H9 (cell line): ENCODE measurements at regions not wholly inside any gene's neighbourhood (a gene's known extent, or its start where the extent isn't known, plus 50 kb on each side); places are given as distances from the start of the nearest gene placed in this dataset.

ENCODE experiments used
- DNase-seq: peaks from one replicate; pipeline ENCODE4 v3.0.0-alpha.2; 2017
- H2AFZ ChIP-seq: one replicate; pipeline ENCODE4 v1.6.1; 2013; ENCODE audit warnings: mild to moderate bottlenecking, low read length, control low read depth, moderate library complexity
- H2AK5ac ChIP-seq: 2 replicates; pipeline ENCODE4 v1.6.1; 2013; ENCODE audit warnings: low read length, control low read depth, mixed read lengths; ENCODE audit not compliant: insufficient read length
- H2BK120ac ChIP-seq: one replicate; pipeline ENCODE4 v1.6.1; 2013; ENCODE audit warnings: low read depth, mild to moderate bottlenecking, low read length, control low read depth, inconsistent platforms; ENCODE audit not compliant: poor library complexity, severe bottlenecking
- H2BK12ac ChIP-seq: 2 replicates; pipeline ENCODE4 v1.6.1; 2013; ENCODE audit warnings: low read length, control low read depth, mixed read lengths, low read depth; ENCODE audit not compliant: insufficient read length
- H2BK15ac ChIP-seq: 2 replicates; pipeline ENCODE4 v1.6.1; 2013; ENCODE audit warnings: low read depth, low read length, control low read depth
- H2BK20ac ChIP-seq: one replicate; pipeline ENCODE4 v1.6.1; 2013; ENCODE audit warnings: low read depth, mild to moderate bottlenecking, low read length, control low read depth, inconsistent platforms; ENCODE audit not compliant: poor library complexity, severe bottlenecking
- H2BK5ac ChIP-seq: 2 replicates; pipeline ENCODE4 v1.6.1; 2013; ENCODE audit warnings: low read length, control low read depth, mixed read lengths; ENCODE audit not compliant: insufficient read length
- H3K14ac ChIP-seq: 2 replicates; pipeline ENCODE4 v1.6.1; 2013; ENCODE audit warnings: low read length, control low read depth; ENCODE audit not compliant: insufficient read depth
- H3K18ac ChIP-seq: 2 replicates; pipeline ENCODE4 v1.6.1; 2013; ENCODE audit warnings: low read depth, mild to moderate bottlenecking, mixed read lengths, low read length, control low read depth; ENCODE audit not compliant: insufficient read length
- H3K23ac ChIP-seq: 2 replicates; pipeline ENCODE4 v1.6.1; 2013; ENCODE audit warnings: low read length, control low read depth, mixed read lengths, low read depth; ENCODE audit not compliant: insufficient read length
- H3K23me2 ChIP-seq: 2 replicates; pipeline ENCODE4 v1.6.1; 2013; ENCODE audit warnings: low read depth, mild to moderate bottlenecking, mixed read lengths, low read length, control low read depth; ENCODE audit not compliant: insufficient read length, poor library complexity, severe bottlenecking
- H3K27ac ChIP-seq: 2 replicates; pipeline ENCODE4 v1.5.1; 2013; ENCODE audit warnings: low read length, control low read depth, mixed read lengths, low read depth; ENCODE audit not compliant: insufficient read length
- H3K27me3 ChIP-seq: 2 replicates; pipeline ENCODE4 v1.6.1; 2013; ENCODE audit warnings: low read length, control low read depth, inconsistent platforms; ENCODE audit not compliant: insufficient read depth
- H3K4ac ChIP-seq: 2 replicates; pipeline ENCODE4 v1.6.1; 2013; ENCODE audit warnings: low read depth, mild to moderate bottlenecking, control low read depth, inconsistent platforms, low read length, moderate library complexity
- H3K4me1 ChIP-seq: 2 replicates; pipeline ENCODE4 v1.6.1; 2013; ENCODE audit warnings: low read length, control low read depth, inconsistent platforms; ENCODE audit not compliant: insufficient read depth
- H3K4me2 ChIP-seq: 2 replicates; pipeline ENCODE4 v1.6.1; 2013; ENCODE audit warnings: low read length, control low read depth, mixed read lengths; ENCODE audit not compliant: insufficient read length, insufficient read depth
- H3K56ac ChIP-seq: 2 replicates; pipeline ENCODE4 v1.6.1; 2013; ENCODE audit warnings: low read depth, mild to moderate bottlenecking, mixed read lengths, low read length, control low read depth; ENCODE audit not compliant: insufficient read length
- H3K79me1 ChIP-seq: 2 replicates; pipeline ENCODE4 v1.6.1; 2013; ENCODE audit warnings: low read depth, mild to moderate bottlenecking, moderate library complexity, low read length, control low read depth, inconsistent platforms; ENCODE audit not compliant: insufficient read depth, poor library complexity, severe bottlenecking
- H3K79me2 ChIP-seq: 2 replicates; pipeline ENCODE4 v1.6.1; 2013; ENCODE audit warnings: low read length, control low read depth, inconsistent platforms; ENCODE audit not compliant: insufficient read depth
- H3K9ac ChIP-seq: 2 replicates; pipeline ENCODE4 v1.6.1; 2013; ENCODE audit warnings: low read length, control low read depth, mixed read lengths; ENCODE audit not compliant: insufficient read length; ENCODE audit errors: extremely low read depth
- H3K9me3 ChIP-seq: one replicate; pipeline ENCODE4 v1.6.1; 2013; ENCODE audit warnings: low read depth, low read length, inconsistent platforms; ENCODE audit not compliant: control insufficient read depth
- H3T11ph ChIP-seq: one replicate; pipeline ENCODE4 v1.6.1; 2013; ENCODE audit warnings: mild to moderate bottlenecking, low read length, control low read depth, inconsistent platforms
- H4K20me1 ChIP-seq: one replicate; pipeline ENCODE4 v1.6.1; 2013; ENCODE audit not compliant: control insufficient read depth, insufficient read length, insufficient read depth
- H4K5ac ChIP-seq: 2 replicates; pipeline ENCODE4 v1.6.1; 2013; ENCODE audit warnings: low read depth, mild to moderate bottlenecking, mixed read lengths, low read length, control low read depth; ENCODE audit not compliant: insufficient read length
- H4K8ac ChIP-seq: replicated peaks from 2 replicates; pipeline ENCODE4 v1.6.1; 2013; ENCODE audit warnings: low read length, control low read depth, mixed read lengths, low read depth; ENCODE audit not compliant: insufficient read length
- H4K91ac ChIP-seq: 2 replicates; pipeline ENCODE4 v1.6.1; 2013; ENCODE audit warnings: low read depth, mild to moderate bottlenecking, moderate library complexity, mixed read lengths, low read length, control low read depth; ENCODE audit not compliant: insufficient read length
- H3K27ac Mint-ChIP-seq, 3 experiments: 2 replicates in 2 of 3; 3 replicates in 1 of 3; pipeline ENCODE4 v1.8.0; 2020 to 2021; ENCODE audit warnings: mixed read lengths in 3 of 3, mild to moderate bottlenecking in 1 of 3, moderate library complexity in 1 of 3
- H3K27me3 Mint-ChIP-seq: 2 replicates; pipeline ENCODE4 v1.8.0; 2021; ENCODE audit warnings: low read depth, mild to moderate bottlenecking, moderate library complexity, mixed read lengths
- H3K36me3 Mint-ChIP-seq, 3 experiments: 2 replicates in 2 of 3; 3 replicates in 1 of 3; pipeline ENCODE4 v1.8.0; 2020 to 2021; ENCODE audit warnings: low read depth in 3 of 3, mixed read lengths in 3 of 3; ENCODE audit not compliant: insufficient read depth in 1 of 3
- H3K4me1 Mint-ChIP-seq, 2 experiments: 2 replicates each; pipeline ENCODE4 v1.8.0; 2020; ENCODE audit warnings: mixed read lengths in 2 of 2
- H3K4me3 Mint-ChIP-seq, 2 experiments: 2 replicates in 1 of 2; 3 replicates in 1 of 2; pipeline ENCODE4 v1.8.0; 2020 to 2021; ENCODE audit warnings: mild to moderate bottlenecking in 2 of 2, mixed read lengths in 2 of 2, moderate library complexity in 1 of 2
- H3K9me3 Mint-ChIP-seq, 2 experiments: 2 replicates in 1 of 2; 3 replicates in 1 of 2; pipeline ENCODE4 v1.8.0; 2020; ENCODE audit warnings: mild to moderate bottlenecking in 2 of 2, mixed read lengths in 2 of 2, moderate library complexity in 1 of 2
- WGBS: extraction: QIAGEN DNeasy Blood & Tissue Kit; methylation state at CpG from one replicate; pipeline ENCODE4 v1.1.7; 2013; ENCODE audit warnings: missing lambda C conversion rate, low lambda C conversion rate, mixed read lengths; ENCODE audit not compliant: insufficient read length; ENCODE audit errors: extremely low coverage; 5-methylcytosine and 5-hydroxymethylcytosine counted together
- TF ChIP-seq, protein P1 (sequence below): fragments of 200-600 bp; sonication (generic); conservative IDR thresholded peaks from 3 replicates; pipeline ENCODE4 v1.8.0; 2021; ENCODE audit warnings: antibody characterized with exemption, mild to moderate bottlenecking

- WGBS = no CpG with 5 or more reads among the region's 1 CpG
- Histone ChIP-seq H3K4ac (no peak overlapping the region), H3K4me1 (no peaks in the 10 kb centered on the region; the same call in 1 of the 2 replicates), H2AFZ (no peak overlapping the region), H2BK15ac (no peak overlapping the region), H3K27ac (no peak overlapping the region), H2BK120ac (no peak overlapping the region), H4K8ac (no peak overlapping the region), H2BK5ac (no peak overlapping the region), H3K23ac (no peak overlapping the region), H4K20me1 (no peaks in the 10 kb centered on the region), H2BK20ac (no peak overlapping the region), H3K79me1 (no peaks in the 10 kb centered on the region), H3K9me3 (no peaks in the 10 kb centered on the region), H3K14ac (no peak overlapping the region), H3T11ph (no peak overlapping the region), H4K91ac (no peak overlapping the region), H3K56ac (no peak overlapping the region), H3K23me2 (no peaks in the 10 kb centered on the region), H4K5ac (no peak overlapping the region), H2AK5ac (no peak overlapping the region), H3K79me2 (no peaks in the 10 kb centered on the region), H3K27me3 (no peaks in the 10 kb centered on the region), H3K9ac (no peak overlapping the region), H2BK12ac (no peak overlapping the region), H3K4me2 (no peak overlapping the region), H3K18ac (no peak overlapping the region)
- no peaks in the 10 kb centered on the region for H3K36me3 Mint-ChIP-seq
- TF ChIP-seq, protein P1, sequence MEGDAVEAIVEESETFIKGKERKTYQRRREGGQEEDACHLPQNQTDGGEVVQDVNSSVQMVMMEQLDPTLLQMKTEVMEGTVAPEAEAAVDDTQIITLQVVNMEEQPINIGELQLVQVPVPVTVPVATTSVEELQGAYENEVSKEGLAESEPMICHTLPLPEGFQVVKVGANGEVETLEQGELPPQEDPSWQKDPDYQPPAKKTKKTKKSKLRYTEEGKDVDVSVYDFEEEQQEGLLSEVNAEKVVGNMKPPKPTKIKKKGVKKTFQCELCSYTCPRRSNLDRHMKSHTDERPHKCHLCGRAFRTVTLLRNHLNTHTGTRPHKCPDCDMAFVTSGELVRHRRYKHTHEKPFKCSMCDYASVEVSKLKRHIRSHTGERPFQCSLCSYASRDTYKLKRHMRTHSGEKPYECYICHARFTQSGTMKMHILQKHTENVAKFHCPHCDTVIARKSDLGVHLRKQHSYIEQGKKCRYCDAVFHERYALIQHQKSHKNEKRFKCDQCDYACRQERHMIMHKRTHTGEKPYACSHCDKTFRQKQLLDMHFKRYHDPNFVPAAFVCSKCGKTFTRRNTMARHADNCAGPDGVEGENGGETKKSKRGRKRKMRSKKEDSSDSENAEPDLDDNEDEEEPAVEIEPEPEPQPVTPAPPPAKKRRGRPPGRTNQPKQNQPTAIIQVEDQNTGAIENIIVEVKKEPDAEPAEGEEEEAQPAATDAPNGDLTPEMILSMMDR = no peak
- no peak overlapping the region for H3K4me3 Mint-ChIP-seq
- no peaks in the 10 kb centered on the region for H3K27me3 Mint-ChIP-seq
- peaks cover 31 to 32% of the 10 kb centered on the region in 2 experiments for H3K4me1 Mint-ChIP-seq
- H3K9me3 Mint-ChIP-seq = no peaks in the 10 kb centered on the region; a peak in 1 of 5 replicates
- no peak for DNase-seq
- H3K27ac Mint-ChIP-seq = peak overlapping the region in 1 of 3 experiments; percentile 1; a peak in 1 of 7 replicates
These were observed 275.4 kb upstream of the BTG1 start for GRCh38 chr12:92421042-92421441.
